Brain microvascular endothelial cell (primary cell): ENCODE measurements at regions not wholly inside any gene's neighbourhood (a gene's known extent, or its start where the extent isn't known, plus 50 kb on each side); places are given as distances from the start of the nearest gene placed in this dataset.
A peak's percentile ranks its signal among the peaks of the same experiment; 100 is the strongest.

Source experiments
- DNase-seq: peaks from one replicate; pipeline ENCODE4 v3.0.0-alpha.2; 2020
- H3K27ac ChIP-seq: fragments of 250-450 bp; sonication (Bioruptor Pico); 2 replicates; pipeline ENCODE4 v1.5.1; 2020; ENCODE audit warnings: mild to moderate bottlenecking, moderate library complexity
- H3K27me3 ChIP-seq: fragments of 250-450 bp; sonication (Bioruptor Pico); replicated peaks from 2 replicates; pipeline ENCODE4 v1.5.1; 2020; ENCODE audit warnings: mild to moderate bottlenecking
- H3K36me3 ChIP-seq: fragments of 250-450 bp; sonication (Bioruptor Pico); replicated peaks from 2 replicates; pipeline ENCODE4 v1.5.1; 2020; ENCODE audit warnings: mild to moderate bottlenecking
- H3K4me3 ChIP-seq: 2 replicates; pipeline ENCODE4 v1.5.1; 2011; ENCODE audit warnings: low read depth, mild to moderate bottlenecking, control low read depth, low read length, moderate library complexity
- CTCF ChIP-seq: IDR thresholded peaks from 2 replicates; pipeline ENCODE4 v1.5.1; 2011; ENCODE audit warnings: low read depth, mild to moderate bottlenecking, moderate library complexity, low read length, control low read depth, inconsistent platforms; ENCODE audit errors: missing control alignments
- in situ Hi-C: cut with HindIII; loops from 2 replicates; pipeline ENCODE4 v1.10.0; 2017; ENCODE audit warnings: low sequenced_read_pairs, low pct_ligation_motif_present

- in situ Hi-C loops, result no loop called here
Observed at GRCh38 chr4:19241895-19242294, 1009.8 kb upstream of the SLIT2 start.

GRCh38 chr4:19239565-19239964, 1012.1 kb upstream of the SLIT2 start:
- Histone ChIP-seq H3K4me3 (no peak overlapping the region), H3K27ac (peak overlapping the region; percentile 57), H3K27me3 (no peaks in the 10 kb centered on the region), H3K36me3 (no peaks in the 10 kb centered on the region)
- in situ Hi-C loops, result no loop called here
- TF ChIP-seq CTCF, result no peak
- DNase-seq, result peak; percentile 82

More at GRCh38 chr4:19241895-19242294, 1009.8 kb upstream of the SLIT2 start:
- no peak for TF ChIP-seq CTCF
- no peaks in the 10 kb centered on the region for H3K36me3 ChIP-seq
- no peak overlapping the region for H3K27ac ChIP-seq
- no peaks in the 10 kb centered on the region for H3K27me3 ChIP-seq
- H3K4me3 ChIP-seq, result no peak overlapping the region
- no peak for DNase-seq

DNA sequence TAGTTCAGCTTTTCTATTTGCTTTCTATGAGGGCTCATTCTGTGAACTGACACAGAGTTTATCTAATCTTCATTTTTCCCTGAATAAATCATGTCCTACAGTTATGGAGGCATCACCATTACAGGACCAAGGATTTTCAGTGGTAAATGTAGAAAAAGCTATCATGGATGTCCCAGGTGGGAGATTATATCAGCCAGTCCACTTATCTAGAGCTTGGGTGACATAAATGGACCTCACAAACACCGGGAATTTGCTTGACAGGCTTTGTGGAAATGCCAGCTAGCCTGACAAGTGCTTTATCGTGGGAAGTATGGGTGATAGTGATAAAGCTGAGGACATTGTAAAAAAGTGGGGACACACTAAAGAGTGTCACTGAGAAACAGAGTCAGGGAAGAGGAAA, 1015.2 kb upstream of the SLIT2 start:
- H3K36me3 ChIP-seq, result no peaks in the 10 kb centered on the region
- no peak for DNase-seq
- H3K27me3 ChIP-seq, result no peaks in the 10 kb centered on the region
- in situ Hi-C loops, result no loop called here
- TF ChIP-seq CTCF, result no peak
- H3K27ac ChIP-seq, result no peak overlapping the region
- H3K4me3 ChIP-seq, result no peak overlapping the region

DNA sequence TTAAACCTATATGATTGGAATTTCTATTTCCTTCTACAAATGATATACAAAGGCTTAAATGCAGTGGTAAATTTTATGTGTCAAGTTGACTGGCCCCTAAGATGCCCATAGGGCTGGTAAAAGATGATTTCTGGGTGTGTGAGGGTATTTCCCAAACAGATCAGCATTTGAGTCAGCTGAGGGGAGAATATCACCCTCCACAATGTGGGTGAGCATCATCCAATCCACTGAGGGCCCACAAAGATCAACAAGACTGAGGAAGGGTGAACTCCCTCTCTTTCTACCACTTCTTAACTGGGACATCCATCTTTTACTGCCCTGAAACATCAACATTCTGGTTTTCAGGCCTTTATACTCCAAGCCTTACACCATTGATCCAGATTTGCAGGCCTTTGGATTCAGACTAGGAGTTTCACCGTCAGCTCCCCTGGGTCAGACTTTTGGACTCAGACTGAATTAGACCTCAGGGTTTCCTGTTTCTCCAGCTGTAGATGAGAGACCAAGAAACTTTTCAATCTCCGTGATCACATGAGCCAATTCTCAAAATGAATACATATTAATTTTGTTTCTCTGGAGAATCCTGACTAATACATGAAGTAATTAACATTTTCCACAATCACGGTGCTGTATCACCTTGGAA, 1020.7 kb upstream of the SLIT2 start:
- no peak overlapping the region for H3K4me3 ChIP-seq
- no peaks in the 10 kb centered on the region for H3K36me3 ChIP-seq
- H3K27ac ChIP-seq, result no peak overlapping the region
- DNase-seq, result no peak
- TF ChIP-seq CTCF, result no peak
- in situ Hi-C loops, result no loop called here
- no peaks in the 10 kb centered on the region for H3K27me3 ChIP-seq

DNA sequence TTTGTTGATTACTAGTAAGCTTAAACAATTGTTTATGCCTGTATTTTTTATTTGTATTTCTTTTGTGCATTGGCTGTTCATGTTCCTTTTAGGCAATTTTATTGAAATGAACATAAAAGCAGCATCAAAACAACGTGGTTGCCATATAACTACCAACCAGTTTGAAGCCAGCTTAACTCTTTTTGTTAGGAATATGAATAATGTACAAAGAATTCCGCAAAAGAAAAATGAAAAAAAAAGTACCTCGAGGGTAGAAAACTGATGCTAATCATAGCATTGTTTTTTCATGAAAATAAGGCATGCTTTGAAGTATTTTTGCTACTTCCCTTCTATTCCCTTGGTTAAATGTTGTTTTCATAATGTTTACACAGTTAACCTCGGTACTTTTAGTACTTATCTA, 1024.0 kb upstream of the SLIT2 start:
- Histone ChIP-seq H3K4me3 (no peak overlapping the region), H3K27ac (no peak overlapping the region), H3K27me3 (no peaks in the 10 kb centered on the region), H3K36me3 (no peaks in the 10 kb centered on the region)
- in situ Hi-C loops, result no loop called here
- no peak for TF ChIP-seq CTCF
- DNase-seq, result peak; percentile 49

- DNase-seq, result no peak
- Histone ChIP-seq H3K4me3 (no peak overlapping the region), H3K36me3 (no peaks in the 10 kb centered on the region), H3K27me3 (no peaks in the 10 kb centered on the region), H3K27ac (no peak overlapping the region)
- TF ChIP-seq CTCF, result no peak
- in situ Hi-C loops, result no loop called here
Observed at GRCh38 chr4:19224820-19225219, 1026.9 kb upstream of the SLIT2 start.
